ENCODE measurements at regions not wholly inside any gene's neighbourhood (a gene's known extent, or its start where the extent isn't known, plus 50 kb on each side); places are given as distances from the start of the nearest gene placed in this dataset.

- no peak for TF ChIP-seq POLR2A (IDR thresholded peaks at IDR 0.05)
- TF ChIP-seq POLR2AphosphoS5 (IDR thresholded peaks at IDR 0.05), result no peak
- TF ChIP-seq CTCF (IDR thresholded peaks at IDR 0.05), result no peak
Observed at GRCh38 chr16:64292161-64292560, 829.7 kb downstream of the CDH11 start.

All from transverse colon (tissue), 4 donors.